GM12878 (cell line): ENCODE measurements at regions not wholly inside any gene's neighbourhood (a gene's known extent, or its start where the extent isn't known, plus 50 kb on each side); places are given as distances from the start of the nearest gene placed in this dataset.

ENCODE experiments used
- ATAC-seq: fragments of 200-7000 bp; cut with Tn5 transposase; 3 replicates; pipeline ENCODE4 v1.9.1; 2020; ENCODE audit warnings: mild to moderate bottlenecking, moderate library complexity
- BruUV-seq: library from RNA; stranded (reverse); fragments of 400-500 nt; replicated peaks from 2 replicates; lab custom pipeline; 2021; lab: Mats Ljungman, UMichigan
- CTCF ChIA-PET: fragments of 300-600 bp; sonication (Branson Sonifier 250); formaldehyde crosslinking; extraction: SDS; loops from one replicate; lab custom pipeline; 2021; ENCODE audit warnings: inconsistent platforms; lab: Yijun Ruan, JAX
- POLR2A ChIA-PET: fragments of 350-600 bp; formaldehyde crosslinking; extraction: SDS; loops from one replicate; lab custom pipeline; 2021; ENCODE audit warnings: inconsistent platforms; lab: Charles Lee
- RAD21 ChIA-PET: fragments of 300-600 bp; sonication (Branson Sonifier 250); formaldehyde crosslinking; loops from one replicate; lab custom pipeline; 2023; ENCODE audit warnings: antibody characterized with exemption; ENCODE audit not compliant: unreplicated experiment; lab: Charles Lee
- SMC1A ChIA-PET: fragments of 300-600 bp; sonication (Branson Sonifier 250); formaldehyde crosslinking; loops from one replicate; lab custom pipeline; 2023; ENCODE audit not compliant: unreplicated experiment, uncharacterized antibody; lab: Charles Lee
- DNase-seq: peaks from one replicate; pipeline ENCODE4 v3.0.0-alpha.2; 2011; ENCODE audit warnings: low read depth, low spot score
- FAIRE-seq: peaks from 3 replicates; lab custom pipeline; 2011; peaks lifted over from hg19 to GRCh38; lab: Jason Lieb, UNC
- H2AFZ ChIP-seq: 2 replicates; pipeline ENCODE4 v1.6.0; 2011; ENCODE audit warnings: low read depth, low read length, control low read depth; ENCODE audit not compliant: control insufficient read depth
- H3K27ac ChIP-seq: 2 replicates; pipeline ENCODE4 v1.5.1; 2011; ENCODE audit warnings: control low read depth; ENCODE audit not compliant: control insufficient read depth, insufficient read depth
- H3K27me3 ChIP-seq, 2 experiments: replicated peaks in 1 of 2; 2 replicates each; pipeline versions ENCODE4 v1.6.0 to v1.6.1; 2011; ENCODE audit warnings: low read length in 1 of 2; ENCODE audit not compliant: control insufficient read depth in 2 of 2, insufficient read depth in 2 of 2
- H3K36me3 ChIP-seq, 2 experiments: 2 replicates each; pipeline ENCODE4 v1.5.1; 2011; ENCODE audit warnings: low read length in 1 of 2; ENCODE audit not compliant: control insufficient read depth in 2 of 2, insufficient read depth in 2 of 2
- H3K4me1 ChIP-seq: 2 replicates; pipeline ENCODE4 v1.6.1; 2011; ENCODE audit warnings: mild to moderate bottlenecking, low read length, moderate library complexity, mixed read lengths; ENCODE audit not compliant: control insufficient read depth, insufficient read depth
- H3K4me2 ChIP-seq: 2 replicates; pipeline ENCODE4 v1.6.0; 2011; ENCODE audit warnings: control low read depth; ENCODE audit not compliant: control insufficient read depth, insufficient read depth
- H3K4me3 ChIP-seq: fragments of 200-600 bp; sonication (generic); 2 replicates; pipeline ENCODE4 v1.5.1; 2016
- H3K79me2 ChIP-seq: 2 replicates; pipeline ENCODE4 v1.6.0; 2011; ENCODE audit warnings: low read length; ENCODE audit not compliant: control insufficient read depth, insufficient read depth
- H3K9ac ChIP-seq: 2 replicates; pipeline ENCODE4 v1.8.0; 2011; ENCODE audit warnings: low read length, control low read depth, mixed read lengths; ENCODE audit not compliant: control insufficient read depth, insufficient read depth
- H3K9me3 ChIP-seq: replicated peaks from 3 replicates; pipeline ENCODE4 v1.5.1; 2011; ENCODE audit warnings: mild to moderate bottlenecking, low read length; ENCODE audit not compliant: control insufficient read depth, insufficient read depth
- H4K20me1 ChIP-seq: 2 replicates; pipeline ENCODE4 v1.6.0; 2011; ENCODE audit not compliant: control insufficient read depth, insufficient read depth
- ATF7 ChIP-seq: fragments of 450-650 bp; IDR thresholded peaks from 2 replicates; pipeline ENCODE4 v1.6.1; 2016; ENCODE audit warnings: low read depth, mild to moderate bottlenecking
- BCLAF1 ChIP-seq: fragments of 450-650 bp; IDR thresholded peaks from 2 replicates; pipeline ENCODE4 v1.6.1; 2017; ENCODE audit warnings: antibody characterized with exemption, mild to moderate bottlenecking, moderate library complexity
- CHD2 ChIP-seq: IDR thresholded peaks from 2 replicates; pipeline ENCODE4 v1.6.1; 2011; ENCODE audit warnings: low read depth, low read length, improper control_type of control experiment, borderline replicate concordance
- CUX1 ChIP-seq: IDR thresholded peaks from 2 replicates; pipeline ENCODE4 v1.6.1; 2012; ENCODE audit warnings: improper control_type of control experiment, low read depth, low read length; ENCODE audit not compliant: insufficient replicate concordance
- FOS ChIP-seq: IDR thresholded peaks from 3 replicates; pipeline ENCODE4 v1.6.1; 2011; ENCODE audit warnings: borderline replicate concordance; ENCODE audit not compliant: insufficient read length; ENCODE audit errors: extremely low read depth
- GABPA ChIP-seq: IDR thresholded peaks from 2 replicates; pipeline ENCODE4 v1.6.1; 2014; ENCODE audit warnings: antibody characterized with exemption, low read depth, mild to moderate bottlenecking, inconsistent platforms
- GATAD2B ChIP-seq: fragments of 450-650 bp; conservative IDR thresholded peaks from 2 replicates; pipeline ENCODE4 v1.6.1; 2017; ENCODE audit warnings: low read depth, mild to moderate bottlenecking, moderate library complexity
- MEF2B ChIP-seq: fragments of 450-650 bp; IDR thresholded peaks from 2 replicates; pipeline ENCODE4 v1.6.1; 2018; ENCODE audit warnings: mild to moderate bottlenecking, moderate library complexity; ENCODE audit not compliant: partially characterized antibody, poor library complexity, severe bottlenecking
- MXI1 ChIP-seq: fragments of 150-350 bp; IDR thresholded peaks from 2 replicates; pipeline ENCODE4 v1.6.1; 2011; ENCODE audit warnings: low read depth, mild to moderate bottlenecking, inconsistent platforms, low read length, improper control_type of control experiment
- NBN ChIP-seq: fragments of 450-650 bp; IDR thresholded peaks from 2 replicates; pipeline ENCODE4 v1.6.1; 2016
- PML ChIP-seq: IDR thresholded peaks from 2 replicates; pipeline ENCODE4 v1.6.1; 2012; ENCODE audit warnings: low read length, inconsistent platforms
- RUNX3 ChIP-seq: IDR thresholded peaks from 2 replicates; pipeline ENCODE4 v1.6.1; 2012; ENCODE audit warnings: low read length, inconsistent platforms
- SMARCA5 ChIP-seq: fragments of 450-650 bp; IDR thresholded peaks from 2 replicates; pipeline ENCODE4 v1.6.1; 2017; ENCODE audit warnings: mild to moderate bottlenecking
- SRF ChIP-seq, 2 experiments: IDR thresholded peaks; 2 replicates each; pipeline ENCODE4 v1.6.1; 2011; ENCODE audit warnings: low read depth in 2 of 2, low read length in 2 of 2, mild to moderate bottlenecking in 1 of 2, moderate library complexity in 1 of 2
- ZBED1 ChIP-seq: IDR thresholded peaks from 2 replicates; pipeline ENCODE4 v1.6.1; 2016; ENCODE audit warnings: borderline replicate concordance
- WGBS: methylation state at CpG from one replicate; pipeline ENCODE4 v1.1.6; 2016; ENCODE audit warnings: low lambda C conversion rate; ENCODE audit not compliant: insufficient replicate concordance, insufficient coverage; ENCODE audit errors: missing lambda C conversion rate; 5-methylcytosine and 5-hydroxymethylcytosine counted together
- in situ Hi-C: fragments of 300-500 bp; cut with MboI; formaldehyde crosslinking; loops from 9 replicates; pipeline ENCODE4 v1.14.3; 2018; ENCODE audit warnings: mixed read lengths
- intact Hi-C: fragments of 100-400 bp; cut with micrococcal nuclease; formaldehyde crosslinking; loops from one replicate; pipeline ENCODE4 v1.14.2; 2022; ENCODE audit not compliant: unreplicated experiment

- Histone ChIP-seq H3K27ac (no peak overlapping the region), H3K27me3 (no peaks in the 10 kb centered on the region), H3K4me1 (no peaks in the 10 kb centered on the region), H4K20me1 (no peaks in the 10 kb centered on the region), H3K4me2 (no peak overlapping the region), H2AFZ (no peak overlapping the region), H3K4me3 (no peak overlapping the region), H3K79me2 (no peaks in the 10 kb centered on the region), H3K36me3 (no peaks in the 10 kb centered on the region), H3K9ac (no peak overlapping the region), H3K9me3 (no peaks in the 10 kb centered on the region)
- BruUV-seq: no TSS peak
- in situ Hi-C loops (no loop called here), intact Hi-C loops (loop anchor here (1.0 kb wide), 1 partner anchor 370 kb away; no protein-coding TSS in a partner anchor)
- 57% methylated on average over 26 of the region's 26 CpGs for WGBS
- ChIA-PET CTCF (interaction anchor here (0.5 to 2.1 kb wide), 7 partner anchors 8 to 372 kb away, joined by 3 to 12 read pairs (median 4); no protein-coding TSS in a partner anchor), POLR2A (no interaction called here), SMC1A (interaction anchor here (0.6 to 1.7 kb wide), 3 partner anchors 108 to 367 kb away, joined by 3 to 5 read pairs (median 3); no protein-coding TSS in a partner anchor), RAD21 (interaction anchor here (0.7 to 1.1 kb wide), 2 partner anchors 38 to 467 kb away, joined by 3 to 4 read pairs; no protein-coding TSS in a partner anchor)
- DNase-seq (no peak), FAIRE-seq (no peak), ATAC-seq (no peak)
- TF ChIP-seq MXI1 (no peak), SRF (IDR thresholded peaks at IDR 0.05; ENCODE audit: low read depth in 2 of 2, low read length in 2 of 2) (no peak), FOS (no peak), CHD2 (no peak), PML (no peak), SMARCA5 (no peak), GATAD2B (no peak), NBN (no peak), GABPA (no peak), CUX1 (no peak), ATF7 (no peak), BCLAF1 (no peak), ZBED1 (no peak), MEF2B (no peak), RUNX3 (no peak)
Observed at GRCh38 chr18:78875778-78876650, 103.6 kb upstream of the SALL3 start.
